HL-60/S4 treated with retinoic acid at 250 ng/mL for 4 days and 3 days (cell line): ENCODE measurements at regions not wholly inside any gene's neighbourhood (a gene's known extent, or its start where the extent isn't known, plus 50 kb on each side); places are given as distances from the start of the nearest gene placed in this dataset.

ENCODE experiments used
- in situ Hi-C: fragments of 300-500 bp; cut with MboI; formaldehyde crosslinking; loops from 2 replicates; pipeline ENCODE4 v1.7.0; 2022; ENCODE audit warnings: low sequenced_read_pairs

DNA sequence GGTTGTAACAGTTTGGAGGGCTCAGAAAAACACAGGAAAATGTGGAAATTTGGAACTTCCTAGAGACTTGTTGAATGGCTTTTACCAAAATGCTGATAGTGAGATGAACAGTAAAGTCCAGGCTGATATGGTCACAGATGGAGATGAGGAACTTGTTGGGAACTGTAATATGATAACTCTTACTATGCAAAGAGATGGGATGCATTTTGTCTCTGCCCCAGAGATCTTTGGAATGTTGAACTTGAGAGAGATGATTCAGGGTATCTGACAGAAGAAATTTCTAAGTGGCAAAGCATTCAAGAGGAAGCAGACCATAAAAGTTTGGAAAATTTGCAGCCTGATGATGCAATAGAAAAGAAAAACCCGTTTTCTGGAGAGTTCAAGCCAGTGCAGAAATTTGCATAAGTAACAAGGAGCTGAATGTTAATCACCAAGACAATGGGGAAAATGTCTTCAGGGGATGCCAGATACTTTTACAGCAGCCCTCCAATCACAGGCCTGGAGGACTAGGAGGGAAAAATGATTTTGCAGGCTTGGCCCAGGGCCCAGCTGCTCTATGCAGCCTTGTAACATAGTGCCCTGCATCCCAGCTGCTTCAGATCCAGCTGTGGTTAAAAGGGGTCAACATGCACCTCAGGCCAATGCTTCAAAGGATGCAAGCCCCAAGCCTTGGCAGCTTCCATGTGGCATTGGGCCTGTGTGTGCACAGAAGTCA lies 572.7 kb upstream of the ATP2B1 start:
- in situ Hi-C loops, result no loop called here

GRCh38 chr12:90280564-90281058 lies 572.0 kb upstream of the ATP2B1 start:
- in situ Hi-C loops, result no loop called here

DNA sequence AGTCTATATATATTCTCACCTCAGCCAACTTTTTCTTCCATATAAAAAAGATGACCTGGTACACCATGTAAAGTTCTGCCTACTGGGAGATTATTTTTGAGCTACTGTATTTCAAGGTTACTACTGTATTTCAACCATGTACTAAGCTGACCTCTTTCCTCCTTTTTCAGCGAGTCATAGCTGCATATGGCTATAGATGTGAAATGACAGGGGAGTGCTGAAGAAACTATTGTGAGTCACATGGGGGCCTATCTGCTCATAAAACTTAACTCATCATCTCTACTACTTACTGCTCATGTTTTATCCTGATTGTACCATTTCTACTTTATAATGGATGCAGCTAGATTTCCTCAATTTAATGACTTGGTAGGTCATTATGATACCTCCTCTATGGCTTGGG lies 571.4 kb upstream of the ATP2B1 start:
- in situ Hi-C loops, result no loop called here

- in situ Hi-C loops, result no loop called here
Measured at GRCh38 chr12:90275088-90275487, 566.5 kb upstream of the ATP2B1 start.

- in situ Hi-C loops, result no loop called here
Measured at GRCh38 chr12:90274407-90274806, 565.8 kb upstream of the ATP2B1 start.

GRCh38 chr12:90268574-90268973 lies 559.9 kb upstream of the ATP2B1 start:
- in situ Hi-C loops, result no loop called here

DNA sequence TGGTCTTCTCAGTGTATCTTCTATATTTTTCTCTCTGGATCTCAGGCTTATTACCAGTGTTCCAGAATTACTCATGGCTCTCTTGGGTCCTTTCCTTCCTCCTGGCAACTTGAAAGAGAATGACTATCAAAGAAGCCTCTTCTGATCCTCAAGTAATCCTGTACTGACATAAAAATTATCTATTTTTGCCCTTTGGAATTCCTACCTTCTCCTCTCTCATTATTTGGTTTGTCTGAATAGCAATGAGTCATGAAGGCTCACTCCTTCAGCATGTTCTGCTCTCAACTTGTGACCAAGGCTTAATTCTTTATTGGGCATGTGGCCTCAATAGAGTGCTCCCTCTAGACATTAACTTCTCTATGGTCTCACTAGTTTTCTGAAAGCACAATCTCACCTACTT lies 553.6 kb upstream of the ATP2B1 start:
- in situ Hi-C loops, result no loop called here

GRCh38 chr12:90261283-90261682 lies 552.6 kb upstream of the ATP2B1 start:
- in situ Hi-C loops, result no loop called here

DNA sequence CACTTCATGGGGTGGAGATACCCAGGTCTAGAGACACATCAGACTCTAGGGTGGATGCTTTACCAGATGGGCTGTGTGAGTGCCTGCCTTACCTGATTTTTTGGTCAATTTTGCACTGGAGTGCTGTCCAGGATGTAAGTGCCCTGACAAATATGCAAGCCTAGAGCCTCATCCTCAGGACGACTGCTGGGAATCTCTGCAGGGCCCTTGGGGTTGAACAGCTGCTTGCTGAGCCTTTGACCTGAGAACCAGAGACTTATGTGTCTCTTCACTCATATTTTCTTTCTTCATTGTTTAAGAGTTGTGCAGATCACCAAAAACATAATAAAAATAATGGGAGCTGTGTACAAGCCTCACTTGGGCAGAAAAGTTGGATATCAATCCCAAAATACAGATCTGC lies 551.5 kb upstream of the ATP2B1 start:
- in situ Hi-C loops, result no loop called here

DNA sequence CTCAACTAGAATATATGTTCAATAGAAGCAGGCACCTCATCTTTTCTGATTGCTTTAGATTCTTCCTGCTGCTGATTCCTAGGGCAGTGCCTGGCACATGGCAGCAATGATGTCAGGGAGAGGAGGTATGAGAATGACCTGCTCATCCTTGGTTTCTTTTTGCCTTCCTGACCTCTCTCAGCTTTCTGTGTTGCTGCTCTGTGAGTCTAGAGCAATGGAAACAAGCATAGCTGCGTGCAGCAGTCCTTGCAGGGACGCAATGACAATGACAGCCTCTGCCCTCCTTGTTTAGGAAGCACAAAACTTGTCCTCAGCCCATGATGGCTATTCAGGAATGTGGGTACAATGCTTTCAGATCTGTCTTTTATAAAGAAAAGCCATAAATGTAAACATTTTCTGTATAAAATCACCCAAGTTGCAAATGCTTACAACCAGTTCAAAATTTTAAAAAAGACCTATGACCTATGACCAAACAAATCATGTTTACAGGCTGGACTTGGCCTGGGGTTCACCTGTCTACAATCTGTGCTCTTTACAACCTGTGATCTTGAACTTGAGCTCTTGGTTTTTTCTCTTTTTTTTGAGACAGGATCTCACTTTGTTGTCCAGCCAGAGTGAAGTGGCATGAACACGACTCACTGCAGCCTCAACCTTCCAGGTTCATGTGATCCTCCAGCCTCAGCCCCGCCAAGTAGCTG lies 549.4 kb upstream of the ATP2B1 start:
- in situ Hi-C loops, result no loop called here

GRCh38 chr12:90254796-90255195 lies 546.2 kb upstream of the ATP2B1 start:
- in situ Hi-C loops, result no loop called here

DNA sequence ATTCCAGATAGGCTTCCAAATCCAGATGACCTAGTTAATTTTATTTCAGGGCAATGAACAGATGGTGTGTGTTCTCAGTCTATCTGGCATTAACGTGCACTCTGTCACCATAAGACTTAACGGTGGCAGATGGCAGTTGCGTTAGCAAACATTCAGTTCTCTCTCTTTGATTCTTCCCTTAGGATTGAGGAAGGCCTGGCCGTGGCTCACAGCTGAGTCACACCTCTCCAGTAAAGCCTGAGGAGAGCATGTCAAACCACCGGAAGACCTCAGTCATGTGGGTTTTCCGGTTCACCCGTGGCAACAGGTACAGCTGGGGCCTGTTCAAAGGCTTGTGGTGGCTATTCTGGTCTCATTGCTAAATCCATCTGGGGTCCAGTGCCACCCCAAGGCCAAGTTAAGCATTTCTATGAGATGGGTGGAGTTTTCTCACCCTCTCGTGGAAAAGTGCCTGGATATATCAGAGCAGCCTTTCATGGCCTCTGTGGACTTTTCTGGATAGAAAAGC lies 545.1 kb upstream of the ATP2B1 start:
- in situ Hi-C loops, result no loop called here

GRCh38 chr12:90253136-90253535 lies 544.5 kb upstream of the ATP2B1 start:
- in situ Hi-C loops, result no loop called here

- in situ Hi-C loops, result no loop called here
Measured at GRCh38 chr12:90250766-90251165, 542.1 kb upstream of the ATP2B1 start.

DNA sequence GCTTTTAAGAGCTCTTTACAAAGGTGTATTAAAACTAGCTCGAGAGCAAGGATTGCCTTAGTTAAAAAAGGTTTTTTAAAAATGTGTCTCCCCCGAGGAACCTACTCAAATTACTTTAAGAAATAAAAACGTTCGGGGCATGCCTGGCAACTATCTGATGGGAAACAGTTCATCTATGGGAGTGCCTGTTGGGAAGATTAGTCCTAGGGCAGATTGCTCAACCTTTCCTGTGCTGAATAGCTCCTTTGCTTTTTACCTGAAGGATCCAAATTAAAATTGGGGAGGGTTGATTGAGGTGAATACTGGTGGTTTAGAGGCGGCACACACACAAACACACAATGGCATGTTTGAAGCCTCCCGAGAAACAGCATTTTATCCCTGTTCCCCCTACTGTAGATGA lies 541.4 kb upstream of the ATP2B1 start:
- in situ Hi-C loops, result no loop called here

DNA sequence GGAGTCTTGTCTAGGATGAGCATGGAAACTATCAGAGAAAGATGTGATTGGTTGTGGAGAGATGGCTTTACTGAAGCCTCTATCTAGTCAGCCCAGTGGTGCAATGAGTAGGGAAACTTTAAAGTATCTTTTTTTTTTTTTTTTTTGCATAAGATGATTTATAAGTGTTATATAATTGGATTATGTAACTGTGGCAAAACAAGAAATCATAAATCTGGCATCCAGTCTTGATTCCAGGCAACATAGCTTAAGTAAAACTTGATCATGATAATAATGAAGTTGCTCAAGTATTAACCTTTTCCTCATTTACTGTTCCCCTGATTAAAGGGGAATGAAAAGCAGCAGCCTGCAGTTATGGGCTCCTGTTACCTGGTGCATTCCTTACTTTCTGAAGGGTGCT lies 538.0 kb upstream of the ATP2B1 start:
- in situ Hi-C loops, result no loop called here

- in situ Hi-C loops, result no loop called here
Measured at GRCh38 chr12:90245391-90245790, 536.8 kb upstream of the ATP2B1 start.

DNA sequence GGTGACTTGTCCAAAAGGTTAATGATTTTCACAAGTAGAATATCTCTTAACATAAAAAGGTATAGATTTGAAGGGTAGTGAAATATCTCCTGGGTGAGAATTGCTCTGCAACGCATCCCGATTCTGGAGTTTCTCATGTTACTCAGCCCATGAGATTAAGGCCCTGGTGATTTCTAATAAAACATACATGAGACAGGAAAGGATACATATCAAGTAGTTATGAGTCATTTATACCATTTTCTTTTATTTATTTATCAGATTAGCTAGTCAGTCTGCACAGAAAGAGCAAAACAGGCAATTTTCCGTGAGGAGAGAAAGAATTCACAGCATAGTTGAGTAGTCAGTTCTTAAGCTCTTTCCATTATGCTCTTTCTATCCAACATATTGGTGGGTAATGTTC lies 535.6 kb upstream of the ATP2B1 start:
- in situ Hi-C loops, result no loop called here

GRCh38 chr12:90243211-90243610 lies 534.6 kb upstream of the ATP2B1 start:
- in situ Hi-C loops, result no loop called here

- in situ Hi-C loops, result no loop called here
Measured at GRCh38 chr12:90239732-90240260, 531.2 kb upstream of the ATP2B1 start.

DNA sequence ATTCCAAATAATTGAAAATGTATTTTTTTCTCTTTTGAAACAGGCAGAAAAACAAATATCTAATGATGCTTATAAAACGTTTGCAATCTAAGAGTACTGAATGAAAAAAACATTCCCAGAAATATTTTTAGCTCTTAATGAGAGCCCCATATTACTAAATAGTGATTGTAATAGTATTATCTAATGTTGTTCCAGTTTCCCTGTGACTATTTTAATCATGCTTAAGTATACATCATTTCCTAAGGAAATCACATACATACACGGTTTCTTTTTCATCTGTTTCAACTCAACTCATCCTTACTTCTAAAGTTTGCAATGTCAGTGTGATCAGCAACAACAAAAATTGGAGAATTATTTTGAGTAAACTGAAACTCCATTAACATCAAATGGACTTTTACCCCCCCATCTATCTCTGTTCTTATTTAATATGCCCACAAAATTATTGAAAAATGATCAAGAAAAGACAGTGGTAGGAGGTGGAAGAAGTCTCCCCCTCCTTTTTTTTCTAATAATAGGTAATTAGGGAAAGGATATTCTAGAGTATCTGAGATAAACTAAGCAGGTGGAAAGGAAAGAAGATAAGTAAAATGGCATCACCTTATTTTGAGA lies 530.1 kb upstream of the ATP2B1 start:
- in situ Hi-C loops, result no loop called here

DNA sequence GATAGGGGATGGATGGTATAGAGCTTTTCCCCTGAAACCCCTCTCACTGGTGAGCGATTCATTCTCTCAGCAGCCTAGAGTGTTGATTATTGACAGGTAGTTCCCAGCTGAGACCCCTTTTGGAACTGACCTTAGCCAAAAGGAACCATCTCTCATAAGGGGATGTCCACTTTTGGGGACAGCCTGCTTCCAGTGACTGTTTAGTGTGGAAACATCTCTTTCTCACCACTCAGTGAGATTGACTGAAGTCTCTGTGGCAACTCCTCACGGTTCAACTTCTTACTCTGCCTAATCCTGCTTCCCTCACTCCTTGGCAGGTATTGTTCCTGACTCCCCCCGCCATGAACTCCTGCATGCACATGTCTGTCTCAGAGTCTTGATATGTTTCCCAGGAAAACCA lies 529.2 kb upstream of the ATP2B1 start:
- in situ Hi-C loops, result no loop called here
